Spleen (tissue), 7 donors: ENCODE measurements at regions not wholly inside any gene's neighbourhood (a gene's known extent, or its start where the extent isn't known, plus 50 kb on each side); places are given as distances from the start of the nearest gene placed in this dataset.

Source experiments
- CTCF ChIP-seq, 11 experiments: fragments of 200-600 bp in 7 of 11; fragments of 450-650 bp in 4 of 11; sonication (generic) in 4 of 11; IDR thresholded peaks in 8 of 11; conservative IDR thresholded peaks in 3 of 11; 1 replicate in 7 of 11; 2 replicates in 4 of 11; pipeline versions ENCODE4 v1.4.0 to v1.8.0; 2016 to 2021; ENCODE audit warnings: antibody characterized with exemption in 11 of 11, inconsistent platforms in 4 of 11, mild to moderate bottlenecking in 1 of 11
- POLR2A ChIP-seq, 3 donors: fragments of 450-650 bp; IDR thresholded peaks; one replicate each; pipeline ENCODE4 v1.5.1; 2017; ENCODE audit warnings: antibody characterized with exemption in 3 of 3, mild to moderate bottlenecking in 1 of 3
- POLR2AphosphoS5 ChIP-seq, 3 donors: sonication (generic); formaldehyde crosslinking; IDR thresholded peaks; one replicate each; pipeline ENCODE4 v1.5.1; 2017; ENCODE audit warnings: antibody characterized with exemption in 3 of 3
- donor health status: DM: no; HTN: no; CAD: no; lungs with moderate emphysema.
- donor health status: DM: no; HTN: no; CAD: no.
- donor health status: DM: no; HTN: no; CAD: no.

DNA sequence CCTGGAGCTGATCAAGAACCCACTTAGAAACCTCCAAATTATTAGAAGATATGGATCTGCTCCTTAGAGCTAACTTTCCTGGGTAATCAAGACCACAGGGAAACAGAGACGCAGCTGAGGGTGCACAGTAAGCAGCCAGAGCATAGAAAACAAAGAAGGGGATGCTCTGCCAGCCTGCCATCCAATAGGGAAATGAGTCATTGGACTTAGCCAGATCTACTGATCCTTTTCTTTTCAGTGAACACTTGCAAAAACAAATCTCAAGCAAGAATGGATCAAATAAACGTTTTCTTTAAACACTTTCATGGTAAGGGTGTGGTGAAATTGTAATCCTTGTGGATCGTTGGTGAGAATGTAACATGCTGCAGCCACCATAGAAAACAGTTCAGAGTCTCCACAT lies 474.0 kb downstream of the LTN1 start:
- TF ChIP-seq CTCF (IDR thresholded peaks at IDR 0.05 in 8 of 11, conservative IDR thresholded peaks at IDR 0.05 in 3 of 11) = no peak
- no peak for TF ChIP-seq POLR2AphosphoS5 (IDR thresholded peaks at IDR 0.05)
- no peak for TF ChIP-seq POLR2A (IDR thresholded peaks at IDR 0.05)
